ENCODE measurements at regions not wholly inside any gene's neighbourhood (a gene's known extent, or its start where the extent isn't known, plus 50 kb on each side); places are given as distances from the start of the nearest gene placed in this dataset.

DNA sequence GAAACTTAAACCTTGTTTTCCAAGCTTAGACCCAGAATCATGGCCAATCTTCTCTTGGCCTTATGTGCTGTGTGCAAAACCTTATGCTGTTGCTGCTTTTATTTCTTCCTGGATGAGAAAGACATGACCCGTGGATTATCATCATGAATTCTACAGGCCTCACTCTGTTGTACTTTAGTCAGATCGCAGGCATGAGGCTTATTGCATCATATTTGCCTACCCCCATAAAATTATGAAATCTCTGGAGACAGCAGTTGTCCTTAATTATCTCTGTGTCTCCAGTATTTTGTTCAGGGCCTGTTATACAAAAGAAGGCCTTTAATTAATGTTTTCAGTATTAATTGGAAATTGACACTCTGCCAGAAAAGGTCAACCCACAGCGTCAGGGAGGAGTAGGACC is 71.6 kb downstream of the PLCE1 start:
- no peak for TF ChIP-seq EZH2phosphoT487 (IDR thresholded peaks at IDR 0.05; ENCODE audit: borderline replicate concordance, low read depth, low read length)
- TF ChIP-seq, protein P1, sequence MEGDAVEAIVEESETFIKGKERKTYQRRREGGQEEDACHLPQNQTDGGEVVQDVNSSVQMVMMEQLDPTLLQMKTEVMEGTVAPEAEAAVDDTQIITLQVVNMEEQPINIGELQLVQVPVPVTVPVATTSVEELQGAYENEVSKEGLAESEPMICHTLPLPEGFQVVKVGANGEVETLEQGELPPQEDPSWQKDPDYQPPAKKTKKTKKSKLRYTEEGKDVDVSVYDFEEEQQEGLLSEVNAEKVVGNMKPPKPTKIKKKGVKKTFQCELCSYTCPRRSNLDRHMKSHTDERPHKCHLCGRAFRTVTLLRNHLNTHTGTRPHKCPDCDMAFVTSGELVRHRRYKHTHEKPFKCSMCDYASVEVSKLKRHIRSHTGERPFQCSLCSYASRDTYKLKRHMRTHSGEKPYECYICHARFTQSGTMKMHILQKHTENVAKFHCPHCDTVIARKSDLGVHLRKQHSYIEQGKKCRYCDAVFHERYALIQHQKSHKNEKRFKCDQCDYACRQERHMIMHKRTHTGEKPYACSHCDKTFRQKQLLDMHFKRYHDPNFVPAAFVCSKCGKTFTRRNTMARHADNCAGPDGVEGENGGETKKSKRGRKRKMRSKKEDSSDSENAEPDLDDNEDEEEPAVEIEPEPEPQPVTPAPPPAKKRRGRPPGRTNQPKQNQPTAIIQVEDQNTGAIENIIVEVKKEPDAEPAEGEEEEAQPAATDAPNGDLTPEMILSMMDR (conservative IDR thresholded peaks at IDR 0.05; ENCODE audit: low read length), result no peak
